IMR-90 (cell line): ENCODE measurements at regions not wholly inside any gene's neighbourhood (a gene's known extent, or its start where the extent isn't known, plus 50 kb on each side); places are given as distances from the start of the nearest gene placed in this dataset.

Source experiments
- ATAC-seq: fragments of 200-7000 bp; cut with Tn5 transposase; 2 replicates; pipeline ENCODE4 v1.9.1; 2020; ENCODE audit warnings: low read depth, mild to moderate bottlenecking, moderate library complexity
- BruUV-seq: library from RNA; stranded (reverse); fragments of 400-500 nt; replicated peaks from 2 replicates; lab custom pipeline; 2021; lab: Mats Ljungman, UMichigan
- CTCF ChIA-PET: fragments of 300-600 bp; formaldehyde crosslinking; extraction: SDS; loops from one replicate; lab custom pipeline; 2021; ENCODE audit warnings: antibody characterized with exemption; lab: Yijun Ruan, JAX
- POLR2A ChIA-PET: fragments of 300-600 bp; sonication (Branson Sonifier 250); formaldehyde crosslinking; loops from one replicate; lab custom pipeline; 2022; ENCODE audit warnings: antibody characterized with exemption; ENCODE audit not compliant: unreplicated experiment; lab: Charles Lee
- DNase-seq: peaks from one replicate; pipeline ENCODE4 v3.0.0; 2013
- H2AFZ ChIP-seq: replicated peaks from 2 replicates; pipeline ENCODE3; 2013; ENCODE audit warnings: low read length, mild to moderate bottlenecking; ENCODE audit not compliant: poor library complexity
- H2AK5ac ChIP-seq: 2 replicates; pipeline ENCODE4 v1.6.1; 2013; ENCODE audit warnings: low read depth, low read length, inconsistent platforms
- H2AK9ac ChIP-seq: replicated peaks from 2 replicates; pipeline ENCODE3; 2013; ENCODE audit warnings: mild to moderate bottlenecking, low read depth, low read length, moderate library complexity; ENCODE audit not compliant: poor library complexity
- H2BK120ac ChIP-seq: 2 replicates; pipeline ENCODE4 v1.6.1; 2013; ENCODE audit warnings: low read depth, low read length, inconsistent platforms
- H2BK15ac ChIP-seq: 3 replicates; pipeline ENCODE4 v1.6.1; 2013; ENCODE audit warnings: low read depth, low read length, inconsistent platforms
- H2BK20ac ChIP-seq: 2 replicates; pipeline ENCODE4 v1.6.1; 2013; ENCODE audit warnings: low read depth, mild to moderate bottlenecking, inconsistent platforms, low read length, moderate library complexity
- H2BK5ac ChIP-seq: 2 replicates; pipeline ENCODE4 v1.6.1; 2013; ENCODE audit warnings: mild to moderate bottlenecking, low read depth, low read length, inconsistent platforms; ENCODE audit not compliant: poor library complexity, severe bottlenecking
- H3K14ac ChIP-seq: replicated peaks from 2 replicates; pipeline ENCODE4 v1.6.1; 2013; ENCODE audit warnings: low read depth, low read length, inconsistent platforms
- H3K18ac ChIP-seq: 2 replicates; pipeline ENCODE4 v1.6.1; 2013; ENCODE audit warnings: low read depth, low read length, control low read depth
- H3K23ac ChIP-seq: 2 replicates; pipeline ENCODE4 v1.6.1; 2013; ENCODE audit warnings: low read depth, low read length, inconsistent platforms
- H3K27ac ChIP-seq: 2 replicates; pipeline ENCODE4 v1.5.1; 2013; ENCODE audit warnings: mild to moderate bottlenecking, control low read depth, low read length; ENCODE audit not compliant: insufficient read depth
- H3K27me3 ChIP-seq: 2 replicates; pipeline ENCODE4 v1.6.1; 2013; ENCODE audit warnings: low read length; ENCODE audit not compliant: control insufficient read depth, insufficient read depth
- H3K36me3 ChIP-seq: 2 replicates; pipeline ENCODE4 v1.6.1; 2013; ENCODE audit warnings: low read length, mixed read lengths; ENCODE audit not compliant: control insufficient read depth, insufficient read depth
- H3K4ac ChIP-seq: 2 replicates; pipeline ENCODE4 v1.6.1; 2013; ENCODE audit warnings: low read depth, low read length, inconsistent platforms
- H3K4me1 ChIP-seq: 2 replicates; pipeline ENCODE4 v1.6.1; 2013; ENCODE audit warnings: low read length, mixed read lengths; ENCODE audit not compliant: control insufficient read depth, insufficient read depth
- H3K4me2 ChIP-seq: 2 replicates; pipeline ENCODE4 v1.6.1; 2013; ENCODE audit warnings: low read depth, mild to moderate bottlenecking, control low read depth, low read length, moderate library complexity
- H3K4me3 ChIP-seq: 2 replicates; pipeline ENCODE4 v1.5.1; 2013; ENCODE audit warnings: low read depth, mild to moderate bottlenecking, control low read depth, low read length, moderate library complexity; ENCODE audit not compliant: insufficient read depth
- H3K56ac ChIP-seq: 2 replicates; pipeline ENCODE4 v1.6.1; 2013; ENCODE audit warnings: low read length, inconsistent platforms; ENCODE audit not compliant: insufficient read depth; ENCODE audit errors: extremely low read depth
- H3K79me1 ChIP-seq, 2 experiments: 2 replicates each; pipeline ENCODE4 v1.6.1; 2013; ENCODE audit warnings: low read length in 2 of 2, inconsistent platforms in 1 of 2, low read depth in 1 of 2
- H3K9ac ChIP-seq: 2 replicates; pipeline ENCODE4 v1.6.1; 2013; ENCODE audit warnings: low read depth, low read length, control low read depth
- H3K9me1 ChIP-seq: 2 replicates; pipeline ENCODE4 v1.6.1; 2013; ENCODE audit warnings: low read length, inconsistent platforms; ENCODE audit not compliant: insufficient read depth
- H3K9me3 ChIP-seq: 2 replicates; pipeline ENCODE4 v1.6.1; 2013; ENCODE audit warnings: low read length; ENCODE audit not compliant: control insufficient read depth, insufficient read depth
- H4K20me1 ChIP-seq: 2 replicates; pipeline ENCODE4 v1.6.1; 2013; ENCODE audit warnings: low read length, inconsistent platforms; ENCODE audit not compliant: insufficient read depth
- H4K5ac ChIP-seq: 2 replicates; pipeline ENCODE4 v1.6.1; 2013; ENCODE audit warnings: mild to moderate bottlenecking, low read depth, low read length, control low read depth
- H4K8ac ChIP-seq, 2 experiments: 2 replicates each; pipeline ENCODE4 v1.6.1; 2013; ENCODE audit warnings: low read depth in 2 of 2, low read length in 2 of 2, control low read depth in 1 of 2, inconsistent platforms in 1 of 2
- H4K91ac ChIP-seq: 2 replicates; pipeline ENCODE4 v1.6.1; 2013; ENCODE audit warnings: low read depth, low read length, inconsistent platforms; ENCODE audit not compliant: insufficient read depth
- FOS ChIP-seq: fragments of 150-350 bp; IDR thresholded peaks from 2 replicates; pipeline ENCODE4 v1.6.1; 2016; ENCODE audit warnings: low read depth, low read length
- WGBS, 2 experiments: methylation state at CpG; one replicate each; pipeline versions ENCODE4 v1.1.5 to v1.1.7; 2013; ENCODE audit warnings: missing lambda C conversion rate in 2 of 2; ENCODE audit not compliant: insufficient read length in 1 of 2; ENCODE audit errors: extremely low coverage in 2 of 2; 5-methylcytosine and 5-hydroxymethylcytosine counted together
- dilution Hi-C: fragments of 300-500 bp; cut with HindIII; formaldehyde crosslinking; loops from one replicate; pipeline ENCODE4 v1.14.3; 2018; ENCODE audit warnings: low sequenced_read_pairs; ENCODE audit not compliant: unreplicated experiment
- in situ Hi-C: fragments of 300-500 bp; cut with MboI; formaldehyde crosslinking; loops from 3 replicates; pipeline ENCODE4 v1.14.3; 2019; ENCODE audit warnings: low sequenced_read_pairs, inconsistent platforms, mixed read lengths
- intact Hi-C: fragments of 100-400 bp; cut with micrococcal nuclease; formaldehyde crosslinking; loops from 2 replicates; pipeline ENCODE4 v1.10.0; 2022

- no peak overlapping the region for H2BK120ac ChIP-seq
- no peak overlapping the region for H3K23ac ChIP-seq
- H3K56ac ChIP-seq: no peak overlapping the region
- dilution Hi-C loops: no loop called here
- H2AFZ ChIP-seq: no peak overlapping the region
- in situ Hi-C loops: no loop called here
- H3K27me3 ChIP-seq: no peaks in the 10 kb centered on the region
- BruUV-seq: no TSS peak
- H3K4me1 ChIP-seq: no peaks in the 10 kb centered on the region
- no peak overlapping the region for H3K4ac ChIP-seq
- no peaks in the 10 kb centered on the region for H3K79me1 ChIP-seq
- no CpG with 5 or more reads among the region's 2 CpGs for WGBS, 2 experiments
- ATAC-seq: no peak
- H4K8ac ChIP-seq: no peak overlapping the region
- no peaks in the 10 kb centered on the region for H4K20me1 ChIP-seq
- H3K9me3 ChIP-seq: no peaks in the 10 kb centered on the region
- no peak for DNase-seq
- H3K4me3 ChIP-seq: no peak overlapping the region
- no peak overlapping the region for H2BK5ac ChIP-seq
- H3K4me2 ChIP-seq: no peak overlapping the region
- H3K9me1 ChIP-seq: no peaks in the 10 kb centered on the region
- ChIA-PET POLR2A (no interaction called here), CTCF (no interaction called here)
- H2BK15ac ChIP-seq: no peak overlapping the region
- H3K18ac ChIP-seq: no peak overlapping the region
- no peak for TF ChIP-seq FOS
- no peaks in the 10 kb centered on the region for H3K36me3 ChIP-seq
- intact Hi-C loops: no loop called here
- no peak overlapping the region for H3K27ac ChIP-seq
- no peak overlapping the region for H2AK5ac ChIP-seq
- no peak overlapping the region for H2BK20ac ChIP-seq
- H2AK9ac ChIP-seq: no peak overlapping the region
- no peak overlapping the region for H3K9ac ChIP-seq
- H4K5ac ChIP-seq: no peak overlapping the region
- no peak overlapping the region for H3K14ac ChIP-seq
- H4K91ac ChIP-seq: no peak overlapping the region
Measured at GRCh38 chr5:158545949-158546530, 553.7 kb downstream of the EBF1 start.
